Stimulated activated CD4-positive, alpha-beta T cell treated with anti-CD3 and anti-CD28 coated beads, Interleukin-1b, Interleukin-23, amount 100 ng/mL, for 48 hours (primary cell): ENCODE measurements at regions not wholly inside any gene's neighbourhood (a gene's known extent, or its start where the extent isn't known, plus 50 kb on each side); places are given as distances from the start of the nearest gene placed in this dataset.

Experiments used
- DNase-seq: peaks from one replicate; pipeline ENCODE4 v3.0.0-alpha.2; 2020

- no peak for DNase-seq
These were observed 177.5 kb upstream of the DIO3 start for GRCh38 chr14:101383737-101384338.

GRCh38 chr14:101394374-101394773 is 166.9 kb upstream of the DIO3 start:
- no peak for DNase-seq

- DNase-seq: no peak
These were observed 165.5 kb upstream of the DIO3 start for GRCh38 chr14:101395779-101396178.

GRCh38 chr14:101397206-101397605 is 164.1 kb upstream of the DIO3 start:
- no peak for DNase-seq

GRCh38 chr14:101398011-101398410 is 163.3 kb upstream of the DIO3 start:
- no peak for DNase-seq

GRCh38 chr14:101399737-101400517 is 161.4 kb upstream of the DIO3 start:
- DNase-seq: no peak

GRCh38 chr14:101400830-101401229 is 160.5 kb upstream of the DIO3 start:
- DNase-seq: no peak

- DNase-seq: no peak
These were observed 158.2 kb upstream of the DIO3 start for GRCh38 chr14:101402936-101403660.

- DNase-seq: no peak
These were observed 156.7 kb upstream of the DIO3 start for GRCh38 chr14:101404426-101405170.

- no peak for DNase-seq
These were observed 156.0 kb upstream of the DIO3 start for GRCh38 chr14:101405171-101405883.

GRCh38 chr14:101406921-101407320 is 154.4 kb upstream of the DIO3 start:
- no peak for DNase-seq

- no peak for DNase-seq
These were observed 154.0 kb upstream of the DIO3 start for GRCh38 chr14:101407328-101407727.

- no peak for DNase-seq
These were observed 153.0 kb upstream of the DIO3 start for GRCh38 chr14:101408077-101408831.

GRCh38 chr14:101409006-101409543 is 152.2 kb upstream of the DIO3 start:
- DNase-seq: no peak

GRCh38 chr14:101410126-101410525 is 151.2 kb upstream of the DIO3 start:
- no peak for DNase-seq

- DNase-seq: no peak
These were observed 150.1 kb upstream of the DIO3 start for GRCh38 chr14:101411151-101411550.

GRCh38 chr14:101411779-101412178 is 149.5 kb upstream of the DIO3 start:
- no peak for DNase-seq

GRCh38 chr14:101412739-101413138 is 148.6 kb upstream of the DIO3 start:
- no peak for DNase-seq

- no peak for DNase-seq
These were observed 143.9 kb upstream of the DIO3 start for GRCh38 chr14:101417434-101417833.

GRCh38 chr14:101418601-101419000 is 142.7 kb upstream of the DIO3 start:
- DNase-seq: no peak

- DNase-seq: no peak
These were observed 134.8 kb upstream of the DIO3 start for GRCh38 chr14:101426466-101426865.

- DNase-seq: no peak
These were observed 132.9 kb upstream of the DIO3 start for GRCh38 chr14:101428409-101428808.
